Ovary (tissue), 3 donors: ENCODE measurements at regions not wholly inside any gene's neighbourhood (a gene's known extent, or its start where the extent isn't known, plus 50 kb on each side); places are given as distances from the start of the nearest gene placed in this dataset.

ENCODE experiments used
- POLR2A ChIP-seq: fragments of 450-650 bp; IDR thresholded peaks from one replicate; pipeline ENCODE4 v1.6.1; 2017; ENCODE audit warnings: antibody characterized with exemption, mild to moderate bottlenecking, moderate library complexity
- TF ChIP-seq, protein P1 (sequence below), 3 donors: fragments of 450-650 bp in 2 of 3; fragments of 200-600 bp in 1 of 3; IDR thresholded peaks; one replicate each; pipeline versions ENCODE4 v1.5.1 to v1.8.0; 2016 to 2022; ENCODE audit warnings: antibody characterized with exemption in 3 of 3, mild to moderate bottlenecking in 1 of 3
- donor health status: DM: no; HTN: no; CAD: no.

DNA sequence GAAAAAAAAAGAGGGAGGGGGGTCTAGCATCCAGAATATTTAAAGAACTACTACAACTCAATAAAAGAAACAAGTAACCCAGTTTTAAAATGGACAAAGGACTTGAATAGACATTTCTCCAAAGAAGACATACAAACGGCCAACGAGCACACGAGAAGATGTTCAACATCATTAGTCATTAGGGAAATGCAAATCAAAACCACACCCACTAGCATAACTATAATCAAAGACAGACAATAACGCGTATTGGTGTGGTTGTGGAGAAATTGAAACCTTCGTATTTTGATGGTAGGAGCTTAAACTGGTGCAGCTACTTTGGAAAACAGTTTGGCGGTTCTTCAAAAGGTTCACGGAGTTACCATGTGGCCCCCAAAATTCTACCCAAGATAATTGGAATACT lies 64.3 kb upstream of the CAB39 start:
- TF ChIP-seq, protein P1, sequence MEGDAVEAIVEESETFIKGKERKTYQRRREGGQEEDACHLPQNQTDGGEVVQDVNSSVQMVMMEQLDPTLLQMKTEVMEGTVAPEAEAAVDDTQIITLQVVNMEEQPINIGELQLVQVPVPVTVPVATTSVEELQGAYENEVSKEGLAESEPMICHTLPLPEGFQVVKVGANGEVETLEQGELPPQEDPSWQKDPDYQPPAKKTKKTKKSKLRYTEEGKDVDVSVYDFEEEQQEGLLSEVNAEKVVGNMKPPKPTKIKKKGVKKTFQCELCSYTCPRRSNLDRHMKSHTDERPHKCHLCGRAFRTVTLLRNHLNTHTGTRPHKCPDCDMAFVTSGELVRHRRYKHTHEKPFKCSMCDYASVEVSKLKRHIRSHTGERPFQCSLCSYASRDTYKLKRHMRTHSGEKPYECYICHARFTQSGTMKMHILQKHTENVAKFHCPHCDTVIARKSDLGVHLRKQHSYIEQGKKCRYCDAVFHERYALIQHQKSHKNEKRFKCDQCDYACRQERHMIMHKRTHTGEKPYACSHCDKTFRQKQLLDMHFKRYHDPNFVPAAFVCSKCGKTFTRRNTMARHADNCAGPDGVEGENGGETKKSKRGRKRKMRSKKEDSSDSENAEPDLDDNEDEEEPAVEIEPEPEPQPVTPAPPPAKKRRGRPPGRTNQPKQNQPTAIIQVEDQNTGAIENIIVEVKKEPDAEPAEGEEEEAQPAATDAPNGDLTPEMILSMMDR (IDR thresholded peaks at IDR 0.05), result no peak
- TF ChIP-seq POLR2A, result no peak
